ENCODE measurements at regions not wholly inside any gene's neighbourhood (a gene's known extent, or its start where the extent isn't known, plus 50 kb on each side); places are given as distances from the start of the nearest gene placed in this dataset.
"Not testable (repeated sequence)": the region's sequence is repeated elsewhere in the genome, so short reads cannot be mapped to it uniquely, and the experiment has no call there.

DNA sequence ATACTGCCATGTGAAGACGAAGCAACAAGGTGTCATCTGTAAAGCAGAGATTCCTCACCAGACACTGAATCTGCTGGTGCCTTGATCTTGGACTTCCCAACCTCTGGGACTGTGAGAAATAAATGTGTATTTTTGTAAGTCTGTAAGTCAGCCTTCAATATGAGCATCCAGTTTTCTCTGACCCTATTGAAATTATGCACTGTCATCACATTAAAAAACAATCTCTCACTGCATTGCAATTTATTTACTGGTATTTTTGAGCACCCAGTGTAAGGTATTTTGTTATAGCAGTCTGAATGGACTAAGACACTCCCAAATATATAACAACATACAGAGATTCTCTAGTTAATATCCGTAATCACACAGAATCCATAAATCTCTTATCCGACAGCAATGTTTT, 77.5 kb upstream of the CDK6 start:
- H3K27ac ChIP-seq (ENCODE audit: low read length) = no peak overlapping the region
- H3K36me3 ChIP-seq (ENCODE audit: insufficient read depth, low read depth, low read length) = no peaks in the 10 kb centered on the region
- H3K9ac ChIP-seq (ENCODE audit: low read depth, low read length) = no peak overlapping the region
- H3K4me1 ChIP-seq (ENCODE audit: insufficient read depth, low read length) = peaks cover 11% of the 10 kb centered on the region; the same call in 1 of the 2 replicates
- H3K9me3 ChIP-seq (ENCODE audit: insufficient read depth, low read depth, low read length) = no peaks in the 10 kb centered on the region
- no peak overlapping the region for H3K4me3 ChIP-seq (ENCODE audit: low read length)
- no peaks in the 10 kb centered on the region for H3K27me3 ChIP-seq (ENCODE audit: insufficient read depth, low read length)

DNA sequence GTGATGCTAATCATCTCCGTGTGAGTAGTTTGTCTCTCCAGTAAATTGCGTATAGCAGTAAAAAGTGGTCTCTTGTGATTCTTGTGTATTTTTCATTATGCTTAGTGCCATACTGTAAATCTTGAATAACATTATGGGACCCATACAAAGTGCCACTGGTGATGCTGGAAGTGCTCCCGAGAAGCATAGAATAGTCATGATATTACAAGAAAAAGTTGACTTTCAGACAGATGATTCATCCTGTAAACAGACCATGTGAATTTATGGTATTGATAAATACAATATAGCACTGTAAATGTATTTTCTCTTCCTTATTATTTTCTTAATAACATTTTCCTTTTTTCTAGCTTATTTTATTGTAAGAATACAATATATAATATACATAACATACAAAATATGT, 74.6 kb upstream of the CDK6 start:
- Histone ChIP-seq H3K9ac (ENCODE audit: low read depth, low read length) (no peak overlapping the region), H3K27me3 (ENCODE audit: insufficient read depth, low read length) (no peaks in the 10 kb centered on the region), H3K36me3 (ENCODE audit: insufficient read depth, low read depth, low read length) (no peaks in the 10 kb centered on the region), H3K4me1 (ENCODE audit: insufficient read depth, low read length) (no peaks in the 10 kb centered on the region), H3K4me3 (ENCODE audit: low read length) (no peak overlapping the region), H3K27ac (ENCODE audit: low read length) (no peak overlapping the region), H3K9me3 (ENCODE audit: insufficient read depth, low read depth, low read length) (no peaks in the 10 kb centered on the region)

DNA sequence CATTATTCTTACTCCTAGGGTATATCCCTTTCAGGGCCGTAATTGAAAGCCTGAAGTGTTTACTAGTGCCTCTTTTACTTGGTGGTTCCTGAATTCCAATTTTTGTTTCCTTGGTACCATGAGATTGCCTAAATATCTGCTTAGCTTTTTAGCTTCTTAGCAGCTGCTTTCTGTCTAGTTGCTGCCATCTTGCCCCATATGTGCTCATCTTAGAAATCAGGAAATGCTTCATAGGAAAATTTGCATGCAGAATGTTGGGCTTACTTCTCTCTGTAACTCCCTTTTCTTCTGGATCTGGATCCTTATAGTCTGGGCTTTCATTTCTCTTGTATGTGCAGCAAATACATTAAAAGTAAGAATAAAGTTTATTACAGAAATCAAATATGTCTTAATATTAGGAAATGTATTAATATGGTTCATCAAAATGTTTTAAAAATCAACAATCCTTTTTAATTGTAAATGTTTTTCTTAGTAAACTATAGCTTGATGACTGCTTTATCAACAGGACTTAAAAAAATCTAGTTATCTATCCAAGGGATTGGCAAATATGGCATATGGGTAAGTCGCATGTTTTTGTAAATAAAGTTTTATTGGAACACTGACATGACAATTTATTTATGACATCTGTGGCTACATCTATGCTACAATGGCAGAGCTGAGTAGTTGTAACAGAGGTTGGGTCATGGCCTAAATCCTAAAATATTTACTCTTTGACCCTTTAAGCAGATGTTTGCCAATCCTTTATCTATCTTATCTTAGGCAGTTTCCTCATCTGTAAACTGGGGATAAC, 73.5 kb upstream of the CDK6 start:
- no peaks in the 10 kb centered on the region for H3K9me3 ChIP-seq (ENCODE audit: insufficient read depth, low read depth, low read length)
- H3K27me3 ChIP-seq (ENCODE audit: insufficient read depth, low read length) = no peaks in the 10 kb centered on the region
- no peak overlapping the region for H3K27ac ChIP-seq (ENCODE audit: low read length)
- no peaks in the 10 kb centered on the region for H3K36me3 ChIP-seq (ENCODE audit: insufficient read depth, low read depth, low read length)
- H3K4me1 ChIP-seq (ENCODE audit: insufficient read depth, low read length) = no peaks in the 10 kb centered on the region
- no peak overlapping the region for H3K4me3 ChIP-seq (ENCODE audit: low read length)
- H3K9ac ChIP-seq (ENCODE audit: low read depth, low read length) = no peak overlapping the region

DNA sequence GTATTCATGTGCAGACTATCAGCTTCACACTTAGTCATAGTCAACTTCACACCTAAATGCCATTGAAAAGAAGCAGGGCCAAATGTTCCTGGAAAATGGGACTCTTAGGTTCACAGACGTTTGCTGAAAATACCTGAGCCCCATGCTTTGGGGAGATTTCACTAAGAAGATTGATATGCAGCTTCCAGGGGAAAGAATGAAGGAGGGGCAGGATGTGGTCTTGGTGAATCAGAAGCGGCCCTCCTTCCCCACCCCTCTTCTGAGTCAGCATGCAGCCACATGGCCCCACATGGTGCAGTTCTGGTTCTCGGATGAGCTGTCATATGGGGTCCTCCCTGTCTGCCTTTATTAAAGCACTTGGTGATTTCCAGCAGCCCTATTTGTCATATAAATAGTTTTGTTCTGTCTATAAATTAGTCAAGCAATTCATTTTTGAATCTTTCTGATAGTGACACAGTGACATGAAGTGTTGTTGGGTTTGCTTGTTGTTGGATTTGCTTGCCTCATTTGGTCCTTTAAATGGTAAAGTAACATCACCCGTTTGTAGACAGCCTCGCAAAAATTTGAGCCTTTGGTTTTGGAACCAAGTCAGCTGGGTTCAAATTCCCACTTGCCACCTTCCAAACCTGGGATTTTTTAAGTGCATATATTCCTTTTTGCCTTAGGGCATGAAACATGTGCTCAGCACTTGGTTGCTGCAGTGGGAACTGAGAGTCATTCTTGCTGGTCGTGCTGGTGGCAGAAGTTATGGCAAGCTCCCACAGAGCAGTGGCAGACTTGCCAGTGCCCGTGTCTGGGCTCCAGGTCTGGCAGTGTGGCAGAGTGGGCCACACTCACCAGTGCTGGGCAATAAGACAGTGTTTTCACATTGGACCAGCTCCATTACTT, 68.1 kb upstream of the CDK6 start:
- no peak overlapping the region for H3K27ac ChIP-seq (ENCODE audit: low read length)
- H3K9ac ChIP-seq (ENCODE audit: low read depth, low read length) = no peak overlapping the region
- no peaks in the 10 kb centered on the region for H3K36me3 ChIP-seq (ENCODE audit: insufficient read depth, low read depth, low read length)
- H3K27me3 ChIP-seq (ENCODE audit: insufficient read depth, low read length) = no peaks in the 10 kb centered on the region
- no peak overlapping the region for H3K4me3 ChIP-seq (ENCODE audit: low read length)
- H3K9me3 ChIP-seq (ENCODE audit: insufficient read depth, low read depth, low read length) = no peaks in the 10 kb centered on the region
- H3K4me1 ChIP-seq (ENCODE audit: insufficient read depth, low read length) = no peaks in the 10 kb centered on the region; the same call in 1 of the 2 replicates

DNA sequence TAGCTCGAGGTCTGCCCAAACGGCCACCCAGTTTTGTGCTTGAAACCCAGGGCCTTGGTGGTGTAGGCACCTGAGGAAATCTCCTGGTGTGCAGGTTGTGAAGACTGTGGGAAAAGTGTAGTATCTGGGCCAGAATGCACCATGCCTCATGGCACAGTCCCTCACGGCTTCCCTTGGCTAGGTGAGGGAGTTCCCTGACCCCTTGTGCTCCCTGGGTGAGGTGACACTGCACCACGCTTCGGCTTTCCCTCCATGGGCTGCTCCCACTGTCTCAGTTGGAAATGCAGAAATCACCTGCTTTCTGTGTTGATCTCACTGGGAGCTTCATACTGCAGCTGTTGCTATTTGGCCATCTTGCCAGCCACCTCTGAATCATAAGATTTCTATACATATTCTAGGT, 62.4 kb upstream of the CDK6 start:
- no peaks in the 10 kb centered on the region for H3K36me3 ChIP-seq (ENCODE audit: insufficient read depth, low read depth, low read length)
- no peaks in the 10 kb centered on the region for H3K4me1 ChIP-seq (ENCODE audit: insufficient read depth, low read length)
- H3K27me3 ChIP-seq (ENCODE audit: insufficient read depth, low read length) = no peaks in the 10 kb centered on the region
- H3K27ac ChIP-seq (ENCODE audit: low read length) = no peak overlapping the region
- no peak overlapping the region for H3K4me3 ChIP-seq (ENCODE audit: low read length)
- H3K9me3 ChIP-seq (ENCODE audit: insufficient read depth, low read depth, low read length) = no peaks in the 10 kb centered on the region
- no peak overlapping the region for H3K9ac ChIP-seq (ENCODE audit: low read depth, low read length)

DNA sequence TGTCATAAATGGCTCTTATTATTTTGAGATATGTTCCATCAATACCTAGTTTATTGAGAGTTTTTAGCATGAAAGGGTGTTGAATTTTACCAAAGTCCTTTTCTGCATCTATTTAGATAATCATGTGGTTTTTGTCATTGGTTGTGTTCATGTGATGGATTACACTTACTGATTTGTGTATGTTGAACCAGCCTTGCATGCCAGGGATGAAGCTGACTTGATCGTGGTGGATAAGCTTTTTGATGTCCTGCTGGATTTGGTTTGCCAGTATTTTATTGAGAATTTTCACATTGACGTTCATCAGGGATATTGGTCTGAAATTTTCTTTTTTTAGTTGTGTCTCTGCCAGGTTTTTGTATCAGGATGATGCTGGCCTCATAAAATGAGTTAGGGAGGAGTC, 58.5 kb upstream of the CDK6 start:
- not testable (repeated sequence) for H3K27me3 ChIP-seq (ENCODE audit: insufficient read depth, low read length); H3K4me1 ChIP-seq (ENCODE audit: insufficient read depth, low read length); H3K36me3 ChIP-seq (ENCODE audit: insufficient read depth, low read depth, low read length); H3K9me3 ChIP-seq (ENCODE audit: insufficient read depth, low read depth, low read length); H3K4me3 ChIP-seq (ENCODE audit: low read length); H3K27ac ChIP-seq (ENCODE audit: low read length); H3K9ac ChIP-seq (ENCODE audit: low read depth, low read length)

DNA sequence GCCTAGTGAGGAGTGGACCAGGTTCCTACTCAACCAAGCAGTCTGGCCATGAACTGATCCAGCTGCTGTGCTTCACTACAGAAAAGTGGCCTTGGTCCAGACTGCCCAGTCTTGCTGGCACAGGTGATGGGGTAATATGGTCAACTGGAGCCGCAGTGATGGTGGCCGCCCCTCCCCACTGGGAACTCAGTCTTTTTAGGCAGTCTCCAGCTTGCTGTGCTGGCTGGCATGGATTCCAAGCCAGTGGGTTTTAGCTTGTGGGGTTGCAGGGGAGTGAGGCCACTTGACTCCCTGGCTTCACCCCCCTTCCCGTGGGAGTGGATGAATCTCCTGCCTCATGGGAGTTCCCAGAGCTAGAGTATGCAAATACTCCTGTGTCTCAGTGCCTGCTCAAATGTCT, 52.7 kb upstream of the CDK6 start:
- H3K27me3 ChIP-seq (ENCODE audit: insufficient read depth, low read length) = no peaks in the 10 kb centered on the region
- no peaks in the 10 kb centered on the region for H3K9me3 ChIP-seq (ENCODE audit: insufficient read depth, low read depth, low read length)
- no peak overlapping the region for H3K27ac ChIP-seq (ENCODE audit: low read length)
- H3K4me1 ChIP-seq (ENCODE audit: insufficient read depth, low read length) = no peaks in the 10 kb centered on the region
- no peak overlapping the region for H3K9ac ChIP-seq (ENCODE audit: low read depth, low read length)
- no peaks in the 10 kb centered on the region for H3K36me3 ChIP-seq (ENCODE audit: insufficient read depth, low read depth, low read length)
- H3K4me3 ChIP-seq (ENCODE audit: low read length) = no peak overlapping the region

Measured in iPS-20b (cell line).